ENCODE measurements at regions not wholly inside any gene's neighbourhood (a gene's known extent, or its start where the extent isn't known, plus 50 kb on each side); places are given as distances from the start of the nearest gene placed in this dataset.

DNA sequence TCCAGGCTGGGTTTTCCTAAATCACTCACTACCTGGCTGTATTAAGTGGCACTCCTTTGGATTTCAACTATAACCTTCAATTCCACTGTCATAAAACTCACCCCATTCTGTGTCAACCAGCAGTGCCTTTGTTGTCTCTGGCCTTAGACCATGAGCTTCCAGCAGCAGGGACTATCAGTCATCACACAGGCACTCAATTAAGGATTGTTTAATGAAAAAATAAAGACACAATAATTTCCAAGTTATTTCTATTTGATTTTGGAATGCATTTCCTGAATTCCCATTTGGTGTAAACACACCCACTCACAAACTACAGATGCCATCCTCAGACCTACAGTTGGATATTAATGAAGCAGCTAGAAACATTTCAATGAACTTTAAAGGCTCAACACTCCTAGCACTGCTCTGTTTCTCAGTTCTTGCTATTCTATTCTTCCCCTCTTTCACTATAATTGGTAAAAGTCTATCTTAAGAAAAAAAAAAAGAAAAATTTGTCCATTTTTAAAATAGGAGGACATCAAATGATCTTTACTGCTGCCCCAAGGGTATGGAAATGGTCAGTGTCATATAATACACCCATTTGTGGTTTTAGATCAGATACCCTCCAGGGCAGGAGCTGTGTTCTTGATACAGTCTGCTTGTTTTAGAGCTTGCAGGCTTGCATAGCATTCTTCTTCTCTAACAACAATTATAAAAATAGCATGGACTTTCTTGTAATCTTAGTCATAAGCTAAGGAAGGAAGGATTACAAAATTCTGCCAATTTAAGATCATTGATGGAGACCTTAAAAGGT lies 156.4 kb downstream of the PTGER3 start:
- no peak for DNase-seq (ENCODE audit: low read depth)

DNA sequence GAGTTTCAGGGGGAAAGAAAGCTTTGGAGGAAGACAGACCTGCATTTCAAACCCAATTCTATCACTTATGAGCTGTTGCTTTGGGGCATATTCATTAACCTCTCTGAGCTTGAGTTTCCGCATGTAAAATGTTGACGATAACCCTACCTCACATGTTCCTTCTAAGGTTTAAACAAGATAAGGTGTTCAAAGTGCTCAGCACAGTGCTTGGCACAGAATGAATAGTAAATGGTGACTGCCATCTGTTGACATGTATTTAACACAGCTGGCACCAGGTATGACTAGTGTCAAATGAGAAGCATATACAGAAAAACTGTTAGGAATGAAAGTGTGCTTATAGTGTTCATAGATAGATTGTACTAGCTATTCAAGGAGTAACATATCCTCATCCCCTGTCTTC lies 155.5 kb downstream of the PTGER3 start:
- DNase-seq (ENCODE audit: low read depth), result no peak

DNA sequence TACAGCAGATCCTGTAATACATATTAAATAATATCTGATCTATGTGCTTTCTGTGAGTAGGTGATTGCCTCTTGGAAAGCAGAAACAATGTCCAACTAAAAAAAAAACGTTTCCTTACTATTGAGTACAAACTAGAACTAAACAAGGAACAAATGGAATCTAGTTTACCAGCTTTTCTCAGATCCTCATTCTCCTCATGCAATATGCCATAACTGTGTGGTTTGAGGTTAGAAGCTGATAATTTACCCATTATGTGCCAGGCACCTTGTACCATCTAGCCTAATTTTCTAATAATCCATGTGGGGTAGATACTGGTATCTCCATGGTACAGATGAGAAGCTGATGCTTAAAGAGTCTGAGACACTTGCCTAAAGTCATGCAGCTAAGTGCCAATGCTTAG lies 154.7 kb downstream of the PTGER3 start:
- no peak for DNase-seq (ENCODE audit: low read depth)

DNA sequence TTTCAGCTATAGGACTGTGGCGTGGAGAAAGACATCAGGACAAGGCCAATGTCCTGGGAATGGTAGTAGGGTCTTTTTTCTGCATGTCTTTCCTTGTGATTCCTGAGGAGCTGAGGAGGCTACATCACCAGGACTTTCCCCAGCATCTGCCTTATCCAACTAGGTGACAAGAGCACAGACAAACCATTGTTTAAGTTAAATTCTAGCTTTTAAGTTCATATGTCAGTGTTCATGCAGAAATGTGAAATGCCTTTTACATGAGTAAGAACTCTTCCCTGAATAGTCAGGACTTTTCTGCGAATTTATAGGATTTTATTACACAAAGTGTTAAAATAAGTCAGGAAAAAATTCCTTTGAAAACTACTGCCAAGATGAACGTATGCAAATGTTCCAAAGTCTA lies 154.2 kb downstream of the PTGER3 start:
- no peak for DNase-seq (ENCODE audit: low read depth)

DNA sequence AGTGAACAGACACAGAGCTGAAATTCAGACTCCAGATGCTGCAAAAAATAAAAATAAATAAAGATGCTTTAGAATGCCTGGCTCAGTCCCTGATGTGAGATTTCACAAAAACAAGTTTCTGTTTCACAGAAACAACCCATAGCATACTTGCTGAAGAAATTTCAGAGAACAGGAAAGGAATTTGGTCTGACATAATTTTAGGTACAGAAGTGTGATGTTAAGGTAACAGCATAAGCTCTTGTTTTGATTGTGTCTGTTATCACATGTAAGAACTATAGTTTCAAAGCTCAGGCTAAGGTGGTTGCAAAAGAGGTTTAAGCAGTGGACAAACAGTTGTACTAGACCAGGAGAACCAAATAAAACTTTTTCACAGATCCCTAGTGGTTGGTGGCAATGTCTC lies 152.1 kb downstream of the PTGER3 start:
- DNase-seq (ENCODE audit: low read depth), result no peak

DNA sequence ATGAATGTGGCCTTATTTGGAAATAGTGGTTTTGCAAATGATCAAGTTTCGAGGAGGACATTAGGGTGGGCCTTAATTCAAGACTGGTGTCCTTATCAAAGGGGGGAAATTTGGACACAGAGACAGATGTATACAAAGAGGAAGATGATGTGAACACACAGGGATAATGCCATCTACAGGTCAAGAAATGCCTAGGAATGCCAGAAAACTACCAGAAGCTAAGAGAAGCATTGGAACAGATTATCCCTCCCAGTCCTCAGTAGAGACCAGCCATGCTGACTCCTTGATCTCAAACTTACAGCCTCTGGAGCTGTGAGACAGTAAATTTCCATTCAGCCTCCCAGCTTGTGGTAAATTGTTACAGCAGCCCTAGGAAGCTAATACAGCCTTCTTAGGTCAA lies 151.4 kb downstream of the PTGER3 start:
- DNase-seq (ENCODE audit: low read depth), result no peak

DNA sequence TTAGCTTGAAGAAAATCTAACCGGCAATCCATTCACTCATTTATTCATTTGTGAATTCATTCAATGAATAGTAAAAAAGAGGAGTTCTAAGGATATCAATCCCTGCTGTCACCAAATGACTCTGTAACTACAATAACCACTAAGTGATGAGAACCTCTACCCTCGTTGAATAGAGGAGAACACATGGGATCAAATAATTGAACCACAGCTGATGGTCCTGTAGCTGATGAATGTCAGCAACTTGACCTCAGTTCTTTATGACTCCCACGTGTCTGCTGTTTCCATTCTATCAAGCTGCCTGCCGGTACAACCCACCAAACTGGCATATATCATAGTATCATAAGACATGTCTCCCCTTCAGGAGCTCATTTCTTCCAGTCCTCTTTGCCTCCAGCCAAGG lies 150.3 kb downstream of the PTGER3 start:
- DNase-seq (ENCODE audit: low read depth), result no peak

DNA sequence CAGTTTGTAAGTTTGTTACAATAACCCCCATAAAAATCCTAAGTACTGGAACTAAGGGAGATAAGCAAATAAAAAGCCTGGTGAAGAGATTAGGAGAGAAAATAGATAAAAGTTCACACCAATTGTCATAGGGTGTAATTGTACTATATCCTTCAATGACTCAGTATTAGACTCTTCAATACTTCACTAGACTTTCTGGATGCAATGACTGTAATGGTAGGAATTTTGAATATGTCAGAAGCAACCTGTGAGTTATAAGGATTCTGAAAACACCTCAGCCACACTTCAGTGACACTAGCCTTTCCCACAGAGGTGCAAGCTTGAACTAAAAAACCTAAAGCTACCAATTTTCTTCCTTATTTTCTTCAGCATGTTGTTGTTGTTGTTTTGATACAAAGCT lies 147.9 kb downstream of the PTGER3 start:
- DNase-seq (ENCODE audit: low read depth), result no peak

DNA sequence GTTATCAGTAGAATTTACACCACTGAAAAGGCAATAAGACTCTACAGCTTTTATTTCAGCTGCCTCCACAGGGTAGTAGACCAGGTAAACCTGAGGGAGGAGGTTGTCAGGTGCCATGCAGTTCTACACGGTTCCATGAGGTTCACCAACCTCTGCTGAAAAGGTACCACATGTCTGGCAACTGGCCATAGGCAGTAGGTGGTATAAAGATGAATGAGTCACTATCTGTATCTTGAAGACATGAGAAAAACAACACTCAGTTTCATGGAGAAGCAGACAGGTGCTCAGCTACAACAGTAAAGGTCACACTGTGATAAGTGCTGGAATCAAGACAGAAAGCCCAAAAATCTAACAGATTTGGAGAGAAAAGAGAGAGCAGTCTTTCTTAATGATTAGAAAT lies 145.4 kb downstream of the PTGER3 start:
- DNase-seq (ENCODE audit: low read depth), result no peak

DNA sequence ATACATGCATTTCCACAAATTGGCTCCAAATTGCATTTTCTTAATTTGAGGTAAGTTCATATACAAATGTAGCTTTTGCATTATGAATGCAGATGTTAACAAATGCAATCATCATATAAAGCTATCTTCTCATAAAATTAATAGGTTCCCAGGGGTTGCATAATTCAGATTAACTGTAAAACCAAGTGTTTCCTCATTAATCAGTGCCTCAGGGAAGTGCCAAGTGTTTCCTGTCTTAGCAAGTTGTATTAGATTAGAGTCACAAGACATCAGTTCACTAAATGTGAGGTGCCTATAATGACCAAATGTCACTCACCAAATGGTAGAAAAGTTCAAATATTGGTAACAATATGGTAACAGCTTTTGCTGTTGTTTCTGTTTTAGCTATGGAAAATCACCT lies 140.8 kb downstream of the PTGER3 start:
- no peak for DNase-seq (ENCODE audit: low read depth)

DNA sequence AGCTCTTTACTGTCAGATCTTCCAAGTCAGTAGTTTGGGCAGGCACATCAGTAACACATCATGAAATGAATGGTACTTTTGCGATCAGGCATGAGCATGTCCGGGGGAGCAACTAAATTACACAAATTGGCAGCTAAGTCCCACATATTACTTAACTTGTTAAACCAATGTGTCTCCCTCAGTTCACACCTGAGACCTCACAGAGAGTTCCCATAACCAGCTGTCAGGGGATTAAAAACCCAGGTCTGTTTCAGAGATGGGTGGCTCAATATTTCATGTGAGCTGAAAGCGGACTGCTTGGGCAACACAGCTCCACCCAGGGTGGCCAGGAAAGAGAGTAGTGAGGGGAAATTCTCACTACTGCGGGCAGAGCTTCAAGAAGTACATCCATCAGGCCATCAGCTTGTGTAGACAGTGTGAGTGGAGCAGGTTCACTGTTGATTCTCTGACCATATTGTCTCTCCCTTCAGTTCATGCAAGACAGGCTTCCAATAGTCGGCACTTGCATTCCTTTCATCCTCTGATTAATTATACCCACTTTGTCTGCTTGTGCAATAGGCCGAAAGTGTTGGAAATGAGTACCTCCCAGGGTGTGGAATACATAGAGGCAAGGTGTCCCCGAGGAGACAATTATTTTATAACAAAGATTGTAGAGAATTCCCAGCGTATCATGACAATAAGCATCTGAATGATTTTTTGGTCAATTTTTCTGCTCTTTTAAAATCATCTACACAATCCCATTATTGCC lies 139.9 kb downstream of the PTGER3 start:
- no peak for DNase-seq (ENCODE audit: low read depth)

DNA sequence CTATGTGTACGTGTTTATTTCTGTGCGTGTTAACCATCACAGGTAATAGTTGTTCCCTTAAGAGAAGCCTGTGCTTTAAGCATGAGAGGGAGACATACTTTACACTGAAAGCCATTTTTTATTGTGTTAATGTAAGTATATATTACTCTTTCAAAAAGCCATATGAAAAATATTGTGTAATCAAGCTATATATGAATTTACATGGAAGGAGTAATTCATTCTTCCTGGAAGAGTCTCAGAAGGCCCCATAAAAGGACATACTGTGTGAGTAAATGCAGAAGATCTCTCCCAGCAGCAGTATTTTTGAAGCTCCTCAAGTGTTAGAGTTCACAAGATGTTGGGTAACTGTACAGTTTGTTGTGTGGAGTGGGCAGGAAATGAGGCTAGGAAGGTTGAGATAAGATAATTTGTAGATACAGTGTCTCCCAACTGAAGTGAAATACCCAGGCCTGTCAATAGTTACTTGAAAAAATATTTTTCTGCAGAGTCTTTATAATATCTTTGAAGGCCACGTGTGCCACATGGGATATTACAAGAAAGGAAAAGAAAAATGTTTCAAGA lies 138.3 kb downstream of the PTGER3 start:
- no peak for DNase-seq (ENCODE audit: low read depth)

DNA sequence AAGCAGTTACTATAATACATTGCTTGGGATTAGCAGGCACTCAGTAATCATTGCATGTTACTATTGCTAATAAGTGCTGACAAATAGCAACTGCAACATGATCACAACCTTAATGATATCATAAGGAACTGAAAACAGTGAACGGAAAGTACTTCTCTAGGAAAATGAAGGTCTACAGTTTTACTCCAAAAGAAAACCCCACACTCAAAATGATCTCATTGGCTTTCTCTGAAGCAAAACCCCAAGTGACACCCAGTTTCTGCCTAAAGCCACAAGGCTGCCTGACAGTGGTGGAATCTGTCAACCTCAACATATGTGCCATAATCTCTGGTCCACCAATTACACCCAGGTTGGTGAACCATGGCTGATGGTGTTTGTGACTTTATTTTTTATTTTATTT lies 137.6 kb downstream of the PTGER3 start:
- no peak for DNase-seq (ENCODE audit: low read depth)

DNA sequence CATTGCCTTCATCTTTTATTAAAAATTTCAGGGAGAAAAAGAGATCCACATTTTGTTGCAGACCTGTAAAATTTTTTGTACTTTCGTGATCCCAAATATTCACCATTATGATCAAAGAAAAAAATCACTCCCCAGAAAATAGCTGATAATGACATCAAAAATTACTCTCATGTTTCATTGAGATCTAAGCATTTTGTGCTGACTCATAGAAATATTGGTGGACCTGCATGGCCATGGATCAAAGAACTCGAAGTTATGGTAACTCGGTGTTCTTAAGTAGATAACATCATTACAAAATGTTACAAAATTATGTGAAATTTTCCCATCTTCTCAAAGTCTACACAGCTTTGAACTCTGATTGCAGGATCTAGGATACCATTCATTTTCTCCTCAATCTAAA lies 135.8 kb downstream of the PTGER3 start:
- no peak for DNase-seq (ENCODE audit: low read depth)

DNA sequence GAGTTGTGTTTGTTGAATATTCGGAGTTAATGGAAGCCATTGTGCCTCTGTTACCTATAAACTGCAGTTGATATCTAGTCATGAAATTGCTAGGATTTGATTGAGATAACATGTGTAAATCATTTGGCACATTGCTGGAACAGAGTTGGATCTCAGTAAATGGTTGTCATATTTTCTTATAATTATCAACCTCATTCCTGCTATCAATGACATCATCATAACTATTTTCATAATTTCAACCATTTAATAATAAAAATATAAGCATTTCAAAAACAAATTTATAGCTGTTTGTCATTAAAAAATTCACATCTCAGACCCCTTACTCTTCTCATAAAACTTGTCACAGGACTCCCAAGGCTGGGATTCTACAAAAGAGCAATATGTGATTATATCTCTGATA lies 133.4 kb downstream of the PTGER3 start:
- no peak for DNase-seq (ENCODE audit: low read depth)

DNA sequence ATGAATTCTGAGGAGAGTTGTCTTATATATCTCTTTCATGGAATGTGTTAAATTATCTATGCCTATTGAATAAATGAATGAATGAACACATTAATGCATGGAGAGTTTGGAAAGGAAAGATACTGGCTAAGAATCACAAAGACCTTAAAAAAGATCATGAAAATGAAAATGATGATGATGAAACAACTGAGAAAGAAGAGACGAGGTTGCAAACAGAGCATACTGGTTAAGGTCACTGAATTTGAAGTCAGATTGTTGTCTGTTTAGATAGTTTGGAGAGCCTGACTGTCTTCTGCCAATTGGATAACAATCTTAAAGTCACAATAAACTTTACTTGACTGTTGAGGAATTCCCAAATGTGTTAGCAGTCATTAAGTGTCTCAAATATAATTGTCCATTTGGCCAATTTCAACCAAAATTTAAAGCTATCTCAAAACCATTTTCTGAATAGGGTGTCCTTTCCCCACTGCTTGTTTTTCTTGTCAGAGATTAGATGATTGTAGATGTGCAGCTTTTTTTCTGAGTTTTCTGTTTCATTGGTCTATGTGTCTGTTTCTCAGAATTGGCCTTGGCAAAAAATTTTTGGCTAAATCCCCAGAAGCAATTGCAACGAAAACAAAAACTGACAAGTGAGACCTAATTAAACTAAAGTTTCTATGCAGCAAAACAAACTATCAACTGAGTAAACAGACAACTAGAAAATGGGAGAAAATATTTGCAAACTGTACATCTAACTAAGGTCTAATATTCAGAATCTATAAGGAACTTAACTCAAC lies 132.2 kb downstream of the PTGER3 start:
- no peak for DNase-seq (ENCODE audit: low read depth)

DNA sequence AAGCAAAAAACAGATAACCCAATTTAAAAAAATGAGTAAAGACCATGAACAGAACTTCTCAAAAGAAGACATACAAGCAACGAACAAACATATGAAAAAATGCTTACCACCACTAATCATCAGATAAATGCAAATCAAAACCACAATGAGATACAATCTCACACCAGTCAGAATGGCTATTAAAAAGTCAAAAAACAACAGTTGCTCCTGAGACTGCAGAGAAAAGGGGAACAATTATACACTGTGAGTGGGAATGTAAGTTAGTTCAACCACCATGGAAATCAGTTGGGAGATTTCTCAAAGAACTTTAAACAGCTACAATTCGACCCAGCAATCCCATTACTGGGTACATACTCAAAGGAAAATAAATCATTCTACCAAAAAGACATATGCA lies 131.6 kb downstream of the PTGER3 start:
- DNase-seq (ENCODE audit: low read depth), result no peak

DNA sequence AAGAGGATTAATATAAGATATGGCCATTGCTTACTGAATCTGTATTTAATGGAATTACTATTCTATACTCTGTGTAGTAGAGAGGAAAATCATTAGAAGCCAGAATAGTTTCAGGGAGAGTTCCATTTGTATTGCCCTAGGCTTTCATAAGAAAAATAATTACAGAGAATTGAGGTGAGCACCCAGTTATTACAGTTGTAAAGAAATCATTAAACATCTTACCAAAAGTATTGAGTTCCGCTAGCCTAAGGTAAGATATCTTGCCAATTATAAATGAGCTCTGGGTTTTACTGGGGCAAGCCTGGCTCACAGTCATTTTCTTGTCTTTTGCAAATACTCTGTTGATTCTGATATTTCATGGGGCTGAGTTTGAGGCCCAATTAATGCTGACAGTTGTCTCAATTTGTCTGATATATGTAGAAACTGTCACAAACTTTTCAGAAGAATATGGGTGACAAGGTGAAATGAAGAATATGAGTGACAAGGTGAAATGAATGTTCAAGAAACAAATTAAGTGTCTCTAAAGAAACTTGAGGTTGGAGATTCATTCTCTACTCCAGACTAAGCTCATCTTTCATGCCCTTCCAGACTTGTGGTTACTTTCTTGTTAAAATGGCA lies 127.8 kb downstream of the PTGER3 start:
- no peak for DNase-seq (ENCODE audit: low read depth)

Data from activated T-cell treated with anti-CD3 and anti-CD28 coated beads for 48 hours (primary cell).